NAMALWA (cell line): ENCODE measurements at regions not wholly inside any gene's neighbourhood (a gene's known extent, or its start where the extent isn't known, plus 50 kb on each side); places are given as distances from the start of the nearest gene placed in this dataset.
"Not testable (repeated sequence)": the region's sequence is repeated elsewhere in the genome, so short reads cannot be mapped to it uniquely, and the experiment has no call there.

Experiments
- DNase-seq: peaks from one replicate; pipeline ENCODE4 v3.0.0-alpha.2; 2015; ENCODE audit warnings: low spot score

DNA sequence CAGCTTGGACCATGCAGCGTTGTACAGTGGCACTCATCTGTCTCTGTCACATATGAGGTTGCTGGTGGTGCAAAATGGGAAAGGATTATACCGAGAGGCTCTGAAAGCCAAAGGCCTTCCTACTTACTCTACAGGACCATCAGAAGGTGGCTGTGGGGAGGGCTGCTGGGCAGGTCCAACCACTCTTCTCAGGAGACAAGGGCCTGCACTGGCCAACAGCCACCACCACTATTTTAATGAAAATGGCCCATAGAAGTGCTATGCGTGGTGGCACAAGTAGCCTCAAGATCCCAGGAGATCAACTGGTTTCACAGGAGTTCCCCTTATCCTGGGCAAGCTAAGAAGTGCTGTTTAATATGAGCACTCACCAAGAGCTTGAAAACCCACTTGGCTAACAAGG lies 52.3 kb downstream of the MRPL57 start:
- no peak for DNase-seq

- DNase-seq: no peak
Measured at GRCh38 chr13:21229241-21230024, 53.0 kb downstream of the MRPL57 start.

DNA sequence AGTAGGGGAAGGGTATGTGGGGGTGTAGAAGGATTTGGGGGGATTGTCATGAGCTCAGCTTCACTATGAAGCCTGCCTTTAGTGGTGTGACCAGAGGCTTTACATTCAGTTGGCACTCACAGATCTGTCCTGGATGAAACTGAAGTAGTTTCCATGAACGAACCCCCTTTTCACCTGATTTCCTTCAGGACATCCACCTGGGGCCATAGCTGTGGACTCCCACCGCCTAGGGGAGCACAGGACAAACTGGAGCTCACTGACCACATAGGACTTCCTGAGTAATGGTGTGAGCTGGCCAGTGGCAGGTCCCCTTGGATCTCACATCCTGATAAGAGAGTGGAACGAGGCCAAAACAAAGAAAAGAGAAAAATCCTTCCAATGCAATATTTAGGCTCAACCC lies 54.1 kb downstream of the MRPL57 start:
- no peak for DNase-seq

GRCh38 chr13:21231426-21231940 lies 55.0 kb downstream of the MRPL57 start:
- DNase-seq: no peak

GRCh38 chr13:21232196-21232595 lies 55.7 kb downstream of the MRPL57 start:
- DNase-seq: no peak

- no peak for DNase-seq
Measured at GRCh38 chr13:21232599-21232998, 56.1 kb downstream of the MRPL57 start.

DNA sequence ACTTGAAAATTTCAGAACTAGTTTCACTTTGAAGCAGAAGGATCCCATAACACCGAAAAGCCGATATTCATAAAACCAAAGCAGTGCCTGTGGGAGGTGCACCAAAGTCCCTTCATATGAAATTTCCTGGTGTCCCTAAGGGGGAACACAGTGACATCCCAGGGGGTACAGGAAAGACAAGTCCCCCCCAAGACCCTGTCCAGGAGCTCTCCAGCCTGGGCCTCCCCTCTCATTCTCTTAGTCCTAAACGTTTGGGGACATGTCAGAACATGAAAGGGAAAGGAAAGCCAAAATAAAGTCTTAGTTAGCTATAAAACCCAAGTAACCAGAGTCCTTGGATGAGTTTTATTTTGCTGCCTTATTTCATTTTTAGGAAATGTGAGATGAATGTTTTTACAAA lies 56.6 kb downstream of the MRPL57 start:
- DNase-seq: no peak

- no peak for DNase-seq
Measured at GRCh38 chr13:21234526-21234925, 58.1 kb downstream of the MRPL57 start.

GRCh38 chr13:21235174-21235573 lies 58.7 kb downstream of the MRPL57 start:
- no peak for DNase-seq

DNA sequence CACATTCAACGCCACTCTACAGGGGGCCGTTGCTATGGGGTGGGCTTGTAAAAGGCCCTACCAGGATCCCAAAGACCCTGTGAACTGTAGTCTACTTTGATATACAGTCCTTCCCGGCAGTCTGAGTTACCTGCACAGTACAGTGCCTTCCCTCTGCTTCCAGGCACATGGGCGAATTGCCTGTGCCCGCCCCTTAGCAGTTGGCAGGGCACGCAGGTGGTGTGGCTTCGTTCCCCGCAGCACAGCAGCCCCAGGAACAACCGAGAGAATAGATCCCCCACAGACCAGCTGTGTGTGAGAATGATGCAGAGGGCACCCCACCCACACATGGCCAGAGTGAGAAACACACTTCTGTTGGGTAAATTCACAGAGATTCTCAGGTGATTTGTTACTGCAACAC lies 60.6 kb downstream of the MRPL57 start:
- DNase-seq: no peak

DNA sequence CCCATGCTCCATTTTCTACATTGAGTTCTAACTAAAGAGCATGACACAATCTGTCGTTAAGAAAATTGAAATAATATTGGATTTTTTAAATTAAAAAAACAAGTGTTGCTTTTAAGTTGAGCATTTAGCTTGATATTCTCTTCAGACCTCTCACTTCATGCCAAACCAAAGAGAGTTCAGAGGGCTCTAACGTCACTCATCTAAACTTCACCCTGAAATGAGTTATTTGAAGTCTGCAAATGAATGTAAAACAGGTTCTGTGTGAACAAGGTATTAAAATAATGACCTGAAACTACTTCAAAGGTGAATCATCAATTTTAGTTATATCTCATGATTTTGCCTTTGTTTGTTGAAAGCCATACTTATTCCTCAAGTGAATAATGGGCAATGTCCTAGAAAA lies 61.8 kb downstream of the MRPL57 start:
- DNase-seq: no peak

DNA sequence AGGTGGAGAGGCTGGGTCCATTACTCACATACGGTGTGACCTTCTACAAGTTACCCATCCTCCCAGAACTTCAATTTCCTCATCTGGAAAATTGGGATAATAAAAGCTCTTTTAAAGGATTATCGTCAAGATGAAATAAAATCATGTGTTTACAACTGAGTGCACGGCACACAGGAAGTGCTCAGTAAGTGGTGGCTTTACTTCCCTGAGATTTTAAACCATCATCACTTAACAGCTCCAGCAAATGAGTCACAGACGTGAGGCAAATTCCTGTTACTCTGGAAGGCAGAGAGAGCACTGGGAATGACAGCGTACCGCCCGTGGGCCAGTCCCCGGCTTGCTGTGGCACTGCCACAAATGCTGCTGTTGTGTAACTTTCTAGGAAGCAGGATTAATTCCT lies 64.1 kb downstream of the MRPL57 start:
- DNase-seq: no peak

GRCh38 chr13:21242236-21242635 lies 65.8 kb downstream of the MRPL57 start:
- DNase-seq: peak; percentile 16

GRCh38 chr13:21243045-21243897 lies 66.8 kb downstream of the MRPL57 start:
- no peak for DNase-seq

DNA sequence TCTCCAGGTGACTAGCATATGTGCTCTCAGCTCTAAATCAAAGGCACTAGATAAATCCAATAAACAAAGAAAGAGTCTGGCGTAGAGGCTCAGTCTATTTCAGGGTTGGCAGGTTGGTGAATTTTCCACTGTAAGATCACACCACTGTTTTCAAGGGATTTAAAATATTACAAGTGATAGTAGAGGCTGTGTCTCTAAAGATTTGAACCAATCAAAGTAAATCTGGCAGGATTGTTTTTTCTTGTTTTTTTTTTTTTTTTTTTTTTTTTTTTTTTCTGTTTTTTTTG lies 67.4 kb downstream of the MRPL57 start:
- DNase-seq: not testable (repeated sequence)

- no peak for DNase-seq
Measured at GRCh38 chr13:21246761-21247452, 70.4 kb downstream of the MRPL57 start.

- no peak for DNase-seq
Measured at GRCh38 chr13:21256351-21256761, 79.9 kb downstream of the MRPL57 start.

GRCh38 chr13:21256891-21257290 lies 80.4 kb downstream of the MRPL57 start:
- no peak for DNase-seq

GRCh38 chr13:21259571-21260455 lies 83.4 kb downstream of the MRPL57 start:
- DNase-seq: no peak

- DNase-seq: not testable (repeated sequence)
Measured at GRCh38 chr13:21260561-21261290, 84.3 kb downstream of the MRPL57 start.
